Kidney glomerular epithelial cell (primary cell): ENCODE measurements at regions not wholly inside any gene's neighbourhood (a gene's known extent, or its start where the extent isn't known, plus 50 kb on each side); places are given as distances from the start of the nearest gene placed in this dataset.

Source experiments
- DNase-seq: peaks from one replicate; lab custom pipeline; 2025; lab: John Stamatoyannopoulos, UW

DNA sequence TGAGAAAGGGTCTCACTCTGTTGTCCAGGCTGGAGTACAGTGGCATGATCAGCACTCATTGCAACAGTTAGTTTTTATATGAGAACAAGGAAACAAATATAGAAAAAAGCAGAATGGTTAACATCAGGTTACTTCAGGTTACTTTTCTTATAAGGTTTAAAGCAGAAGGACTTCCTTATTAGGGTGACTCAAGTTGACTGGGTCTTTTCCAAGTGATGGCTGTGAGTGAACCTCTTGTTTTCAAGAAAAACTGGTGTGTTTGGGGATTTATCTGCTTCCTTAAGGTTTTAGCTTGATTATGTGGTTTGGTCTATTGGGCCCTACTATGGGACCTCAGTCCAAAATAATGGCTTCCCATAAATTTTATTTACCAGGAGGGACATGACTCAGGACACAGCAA, 99.2 kb downstream of the ARRDC3 start:
- DNase-seq, result peak; percentile 44

- DNase-seq, result no peak
Measured at GRCh38 chr5:91283326-91283725, 99.8 kb downstream of the ARRDC3 start.

- no peak for DNase-seq
Measured at GRCh38 chr5:91282210-91282609, 100.9 kb downstream of the ARRDC3 start.

DNA sequence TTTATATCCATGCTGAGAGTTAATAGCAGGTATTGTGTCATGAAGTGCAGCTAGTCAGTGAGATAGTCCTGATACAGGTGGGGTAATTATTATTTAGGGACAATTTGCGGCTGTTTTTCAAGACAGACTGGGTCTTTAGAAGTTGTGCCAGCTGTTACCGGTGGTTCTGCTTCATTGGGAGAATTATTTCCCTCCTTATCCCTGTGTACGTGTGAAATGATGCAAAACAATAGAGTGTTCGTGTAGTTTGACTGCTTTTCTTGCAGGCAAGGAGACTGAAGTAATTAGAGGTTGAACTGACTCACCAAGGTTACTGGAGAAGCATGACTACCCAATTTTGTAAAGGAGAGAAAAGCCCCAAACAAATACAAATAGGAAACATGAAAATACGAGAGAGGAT, 101.7 kb downstream of the ARRDC3 start:
- DNase-seq, result peak; percentile 89

- DNase-seq, result peak; percentile 91
Measured at GRCh38 chr5:91280362-91281269, 102.5 kb downstream of the ARRDC3 start.

- DNase-seq, result no peak
Measured at GRCh38 chr5:91277840-91278239, 105.3 kb downstream of the ARRDC3 start.

DNA sequence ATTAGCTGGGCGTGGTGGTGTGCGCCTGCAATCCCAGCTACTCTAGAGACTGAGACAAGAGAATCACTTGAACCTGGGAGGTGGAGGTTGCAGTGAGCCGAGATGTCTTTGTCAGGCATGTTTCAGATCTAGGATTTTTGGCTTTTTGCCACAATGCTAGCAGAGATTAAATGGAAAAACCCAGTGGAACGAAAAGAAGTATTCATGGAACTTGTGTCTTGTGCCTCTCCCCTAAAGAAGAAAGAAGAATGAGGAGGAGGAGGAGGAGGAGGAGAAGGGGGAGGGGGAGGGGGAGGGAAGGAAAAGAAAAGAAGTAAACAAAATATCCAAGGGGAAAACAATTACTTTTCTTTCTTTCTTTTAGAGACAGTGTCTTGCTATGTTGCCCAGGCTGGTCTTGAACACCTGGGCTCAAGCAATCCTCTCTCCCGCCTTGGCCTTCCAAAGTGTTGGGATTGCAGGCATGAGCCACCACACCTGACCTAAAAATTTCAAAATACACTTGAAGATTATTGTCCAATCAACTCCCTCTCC, 106.0 kb downstream of the ARRDC3 start:
- peak; percentile 23 for DNase-seq

- no peak for DNase-seq
Measured at GRCh38 chr5:91272858-91273257, 110.3 kb downstream of the ARRDC3 start.

DNA sequence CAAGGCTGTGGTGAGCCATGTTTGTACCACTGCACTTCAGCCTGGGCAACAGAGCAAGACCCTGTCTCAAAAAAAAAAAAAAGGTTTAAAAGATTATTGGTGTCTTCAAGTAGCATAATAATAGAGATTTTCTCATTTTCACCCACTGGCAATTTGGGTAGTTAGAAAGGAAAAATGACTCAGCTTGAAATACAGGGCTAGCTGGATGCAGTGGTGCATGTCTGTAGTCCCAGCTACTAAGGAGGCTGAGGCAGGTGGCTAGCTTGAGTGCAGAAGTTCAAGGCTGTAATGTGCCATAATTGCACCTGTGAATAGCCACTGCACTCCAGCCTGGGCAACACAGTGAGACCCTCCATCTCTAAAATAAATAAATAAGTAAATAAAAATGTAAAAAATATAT, 111.1 kb downstream of the ARRDC3 start:
- DNase-seq, result no peak

DNA sequence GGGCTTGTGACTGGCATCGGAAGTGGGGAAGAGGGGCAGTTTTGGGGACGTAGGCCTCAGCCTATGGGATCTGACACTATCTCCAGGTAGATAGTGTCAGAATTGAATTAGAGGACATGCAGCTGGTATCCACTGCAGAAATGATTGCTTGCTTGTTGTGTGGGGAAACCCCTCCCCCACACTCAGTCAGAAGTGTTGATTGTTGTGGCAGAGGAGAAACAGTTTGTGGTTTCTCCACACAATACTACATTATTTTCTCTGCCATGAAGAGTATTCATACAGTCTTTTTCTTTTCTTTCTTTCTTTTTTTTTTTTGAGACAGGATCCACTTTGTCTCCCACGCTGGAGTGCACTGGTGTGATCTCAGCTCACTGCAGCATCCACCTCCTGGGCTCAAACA, 113.9 kb downstream of the ARRDC3 start:
- no peak for DNase-seq

DNA sequence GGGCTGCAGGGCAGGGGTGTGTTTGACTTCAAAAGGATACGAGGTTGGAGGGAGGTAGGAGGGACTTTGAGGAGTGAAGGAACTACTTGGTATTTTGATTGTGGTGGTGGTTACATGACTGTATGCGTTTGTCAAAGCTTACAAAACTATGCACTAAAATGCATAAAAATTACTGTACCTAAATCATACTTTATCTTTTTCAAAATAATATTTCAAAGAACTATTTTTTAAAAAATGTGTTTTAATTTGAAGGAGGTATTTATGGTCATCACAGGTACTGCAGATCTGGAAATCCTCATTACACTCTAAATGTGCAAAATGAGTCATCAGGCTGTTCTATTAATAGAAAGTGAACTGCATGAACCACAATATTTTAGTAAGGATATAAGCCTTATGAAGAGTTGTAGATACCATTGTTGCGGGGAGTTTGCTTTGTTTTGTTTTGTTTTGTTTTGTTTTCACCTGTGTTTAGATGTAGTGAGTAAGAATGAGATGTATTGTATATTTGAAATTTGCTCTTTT, 116.9 kb downstream of the ARRDC3 start:
- peak; percentile 65 for DNase-seq

- DNase-seq, result no peak
Measured at GRCh38 chr5:91264311-91265051, 118.6 kb downstream of the ARRDC3 start.

DNA sequence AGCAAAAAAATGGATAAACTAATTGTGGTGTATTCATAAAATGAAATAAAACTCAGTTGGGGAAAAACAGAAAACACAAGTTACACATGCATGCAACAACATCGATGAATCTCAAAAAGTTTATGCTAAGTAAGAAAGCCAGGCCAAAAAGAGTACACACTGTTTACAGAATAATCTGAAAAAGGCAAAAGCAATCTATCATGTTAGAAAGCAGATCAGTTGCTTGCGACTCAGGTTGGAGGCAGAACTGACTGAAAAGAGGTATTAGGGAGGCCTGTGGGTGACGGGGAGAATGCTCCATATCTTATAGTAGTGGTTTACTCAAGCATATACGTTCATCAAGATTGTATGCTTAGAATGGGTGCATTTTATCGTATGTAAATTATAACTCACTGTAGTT, 119.2 kb downstream of the ARRDC3 start:
- no peak for DNase-seq

DNA sequence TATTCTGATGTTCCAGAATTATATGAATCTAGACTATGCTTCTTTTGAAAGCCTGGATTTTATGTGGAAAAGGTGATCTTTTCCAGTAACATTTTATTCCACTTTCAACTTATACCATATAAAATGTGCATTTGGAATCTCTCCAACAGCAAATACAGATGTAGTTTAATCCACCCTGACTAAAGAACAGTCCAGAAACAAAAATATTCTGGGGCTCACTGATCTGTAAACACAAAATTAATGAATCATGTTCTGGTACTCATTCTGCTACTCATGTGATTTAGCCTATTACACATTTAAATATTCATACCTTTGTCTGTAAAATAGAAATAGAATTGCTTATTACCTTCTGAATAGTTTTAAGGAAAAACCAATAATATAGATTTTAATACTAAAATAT, 125.8 kb downstream of the ARRDC3 start:
- DNase-seq, result no peak

GRCh38 chr5:91256142-91256524, 127.0 kb downstream of the ARRDC3 start:
- no peak for DNase-seq

GRCh38 chr5:91255396-91256141, 127.5 kb downstream of the ARRDC3 start:
- DNase-seq, result no peak

DNA sequence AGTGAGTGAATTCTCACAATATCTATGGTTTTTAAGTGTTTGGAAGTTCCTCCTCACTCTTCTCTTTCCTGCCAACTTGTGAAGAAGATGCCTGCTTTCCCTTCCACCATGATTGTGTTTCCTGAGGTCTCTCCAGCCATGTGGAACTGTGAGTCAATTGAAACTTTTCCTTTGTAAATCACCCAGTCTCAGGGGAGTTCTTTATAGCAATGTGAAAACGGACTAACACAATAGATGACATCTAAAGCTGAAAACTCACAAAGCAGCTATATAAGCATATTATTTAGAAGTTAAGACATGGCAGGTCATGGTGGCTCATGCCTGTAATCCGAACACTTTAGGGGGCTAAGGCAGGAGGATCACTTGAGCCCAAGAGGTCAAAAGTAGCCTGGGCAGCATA, 130.2 kb downstream of the ARRDC3 start:
- DNase-seq, result no peak

- no peak for DNase-seq
Measured at GRCh38 chr5:91245871-91246270, 137.2 kb downstream of the ARRDC3 start.

DNA sequence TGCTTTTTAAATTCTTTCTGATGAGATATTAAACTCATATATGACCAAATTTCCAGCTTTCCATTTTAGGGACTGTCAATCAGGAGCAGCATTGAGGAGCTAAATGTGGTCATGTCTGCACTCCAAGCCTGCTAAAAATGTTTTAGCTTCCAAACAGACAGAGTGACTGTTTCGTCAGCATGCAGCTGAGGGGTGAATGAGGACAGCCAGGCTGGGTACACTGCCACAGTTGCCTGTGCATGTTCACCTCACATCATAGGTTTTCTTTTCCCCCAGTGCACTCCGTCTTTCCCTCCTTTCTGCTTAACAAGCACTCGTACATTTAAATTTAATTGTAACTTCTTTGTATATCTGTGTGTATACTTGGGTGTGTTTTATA, 138.1 kb downstream of the ARRDC3 start:
- no peak for DNase-seq

GRCh38 chr5:91244380-91245073, 138.6 kb downstream of the ARRDC3 start:
- no peak for DNase-seq

DNA sequence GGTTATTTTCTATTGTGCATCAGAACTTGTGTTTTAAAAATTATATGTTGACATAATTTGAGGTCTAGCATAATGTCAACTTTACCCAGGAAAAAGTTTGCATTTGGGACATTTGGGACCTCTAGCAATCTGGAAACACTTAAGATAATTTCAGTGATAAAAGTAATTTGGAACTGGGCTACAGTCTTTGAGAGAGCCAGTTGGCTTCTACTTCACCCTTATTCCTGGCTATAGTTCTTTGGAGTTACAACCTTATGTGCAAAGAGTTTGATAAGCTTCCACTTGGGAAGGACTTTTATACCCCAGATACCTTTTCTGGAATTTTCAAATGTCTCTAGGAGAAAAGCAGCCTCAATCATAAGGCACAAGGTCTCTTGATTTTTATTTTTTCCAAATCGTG, 139.3 kb downstream of the ARRDC3 start:
- no peak for DNase-seq

DNA sequence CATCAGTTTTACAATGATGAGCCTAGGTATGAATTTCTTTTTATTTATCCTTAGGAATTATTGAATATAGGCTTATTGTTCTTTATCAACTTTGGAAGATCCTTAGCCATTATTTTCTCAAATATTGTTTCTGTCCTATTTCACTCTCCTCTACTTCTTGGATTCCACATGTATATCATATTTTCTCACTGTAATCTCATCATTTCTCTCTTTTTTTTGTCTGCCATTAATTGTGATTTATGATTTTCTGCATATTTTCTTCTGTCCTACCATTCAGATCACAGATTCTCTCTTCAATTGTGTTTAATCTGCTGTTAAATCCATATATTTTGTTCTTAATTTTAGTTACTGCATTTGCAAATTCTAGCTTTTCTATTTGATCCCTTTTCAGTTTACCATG, 139.8 kb downstream of the ARRDC3 start:
- no peak for DNase-seq
